HEK293 (cell line): ENCODE measurements at regions not wholly inside any gene's neighbourhood (a gene's known extent, or its start where the extent isn't known, plus 50 kb on each side); places are given as distances from the start of the nearest gene placed in this dataset.

Source experiments
- TRIM28 ChIP-seq: IDR thresholded peaks from 2 replicates; pipeline ENCODE4 v1.6.1; 2011; ENCODE audit warnings: low read length, control low read depth, borderline replicate concordance
- ZNF747 ChIP-seq: fragments of 450-650 bp; formaldehyde crosslinking; IDR thresholded peaks from 2 replicates; pipeline ENCODE4 v1.5.1; 2016; ENCODE audit warnings: missing biosample characterization, missing genetic modification characterization
- ZNF777 ChIP-seq: fragments of 450-650 bp; formaldehyde crosslinking; IDR thresholded peaks from 2 replicates; pipeline ENCODE4 v1.5.1; 2017; ENCODE audit warnings: missing biosample characterization, missing genetic modification characterization, borderline replicate concordance

DNA sequence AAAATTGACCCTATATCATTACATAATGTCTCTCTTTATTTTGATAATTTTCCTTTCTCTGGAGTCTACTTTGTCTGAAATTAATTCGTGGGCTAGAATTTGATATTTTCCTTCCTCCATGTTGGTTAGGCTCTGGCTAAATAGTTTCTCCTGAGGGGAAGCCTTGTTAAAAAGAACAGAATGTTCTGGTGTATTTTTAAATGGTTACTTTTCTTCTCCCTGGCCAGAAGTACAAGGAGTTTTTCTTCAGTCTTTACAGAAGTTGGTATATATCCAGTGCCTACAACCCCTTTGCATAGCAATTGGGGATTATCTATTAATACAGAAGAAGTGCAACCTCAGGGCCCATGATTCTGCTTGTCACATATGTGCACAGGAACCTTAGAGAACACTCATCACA, 185.6 kb upstream of the RAB4A start:
- TF ChIP-seq TRIM28 (no peak), ZNF747 (tag by site-specific recombination) (no peak), ZNF777 (tag by site-specific recombination) (no peak)
